Panc1 (cell line): ENCODE measurements at regions not wholly inside any gene's neighbourhood (a gene's known extent, or its start where the extent isn't known, plus 50 kb on each side); places are given as distances from the start of the nearest gene placed in this dataset.

Experiments used
- ATAC-seq: fragments of 200-7000 bp; cut with Tn5 transposase; 2 replicates; pipeline ENCODE4 v1.9.1; 2020; ENCODE audit warnings: mild to moderate bottlenecking, moderate library complexity
- BruUV-seq: library from RNA; stranded (reverse); fragments of 400-500 nt; replicated peaks from 2 replicates; lab custom pipeline; 2021; lab: Mats Ljungman, UMichigan
- CTCF ChIA-PET: fragments of 300-600 bp; sonication (Branson Sonifier 250); formaldehyde crosslinking; loops from one replicate; lab custom pipeline; 2022; ENCODE audit warnings: antibody characterized with exemption; lab: Charles Lee
- POLR2A ChIA-PET: fragments of 300-600 bp; sonication (Branson Sonifier 250); formaldehyde crosslinking; loops from one replicate; lab custom pipeline; 2022; ENCODE audit warnings: antibody characterized with exemption; lab: Charles Lee
- DNase-seq: peaks from one replicate; pipeline ENCODE4 v3.0.0-alpha.2; 2010; ENCODE audit warnings: low read depth, low spot score
- H3K27ac ChIP-seq: 2 replicates; pipeline ENCODE4 v1.5.1; 2011; ENCODE audit warnings: mild to moderate bottlenecking, low read length, inconsistent platforms
- H3K27me3 ChIP-seq: fragments of 200-500 bp; sonication (Bioruptor generic); 2 replicates; pipeline ENCODE4 v1.6.0; 2014; ENCODE audit warnings: low read length, inconsistent platforms; ENCODE audit not compliant: control insufficient read depth, insufficient read depth
- H3K36me3 ChIP-seq: fragments of 200-500 bp; sonication (Bioruptor generic); 2 replicates; pipeline ENCODE4 v1.5.1; 2014; ENCODE audit warnings: inconsistent platforms, mild to moderate bottlenecking, low read length, moderate library complexity; ENCODE audit not compliant: control insufficient read depth, insufficient read depth
- H3K4me1 ChIP-seq: 2 replicates; pipeline ENCODE4 v1.5.1; 2011; ENCODE audit warnings: inconsistent platforms, mild to moderate bottlenecking, low read length, moderate library complexity; ENCODE audit not compliant: control insufficient read depth, insufficient read depth
- H3K4me3 ChIP-seq, 2 experiments: 2 replicates each; pipeline ENCODE4 v1.5.1; 2011 to 2012; ENCODE audit warnings: low read depth in 2 of 2, low read length in 2 of 2, mild to moderate bottlenecking in 2 of 2, inconsistent platforms in 1 of 2, moderate library complexity in 1 of 2
- H3K9me3 ChIP-seq: fragments of 200-500 bp; sonication (Bioruptor generic); 2 replicates; pipeline ENCODE4 v1.5.1; 2014; ENCODE audit warnings: low read depth, mild to moderate bottlenecking, inconsistent platforms, low read length, moderate library complexity; ENCODE audit not compliant: control insufficient read depth, insufficient read depth
- POLR2AphosphoS5 ChIP-seq: IDR thresholded peaks from 2 replicates; pipeline ENCODE4 v1.6.1; 2012; ENCODE audit warnings: mild to moderate bottlenecking, low read depth, low read length, moderate library complexity
- SIN3A ChIP-seq: IDR thresholded peaks from 2 replicates; pipeline ENCODE4 v1.6.1; 2012; ENCODE audit warnings: low read depth, mild to moderate bottlenecking, low read length, moderate library complexity, borderline replicate concordance; ENCODE audit not compliant: insufficient read depth
- TCF7L2 ChIP-seq: IDR thresholded peaks from 2 replicates; pipeline ENCODE4 v1.6.1; 2011; ENCODE audit warnings: mild to moderate bottlenecking, low read depth, low read length, inconsistent platforms
- in situ Hi-C: cut with HindIII; loops from 2 replicates; pipeline ENCODE4 v1.10.0; 2016; ENCODE audit warnings: low sequenced_read_pairs, low pct_unique_long_range_greater_than_20kb
- intact Hi-C: fragments of 100-400 bp; cut with micrococcal nuclease; formaldehyde crosslinking; loops from one replicate; pipeline ENCODE4 v1.10.0; 2022; ENCODE audit not compliant: unreplicated experiment
- TF ChIP-seq, protein P1 (sequence below), 2 experiments: IDR thresholded peaks; 2 replicates each; pipeline ENCODE4 v1.6.1; 2011 to 2012; ENCODE audit warnings: low read depth in 2 of 2, control low read depth in 1 of 2, low read length in 1 of 2, mild to moderate bottlenecking in 1 of 2, moderate library complexity in 1 of 2; ENCODE audit not compliant: insufficient read depth in 1 of 2
- TF ChIP-seq, protein P2 (sequence below): fragments of 450-650 bp; IDR thresholded peaks from 2 replicates; pipeline ENCODE4 v1.5.1; 2017; ENCODE audit warnings: mild to moderate bottlenecking

DNA sequence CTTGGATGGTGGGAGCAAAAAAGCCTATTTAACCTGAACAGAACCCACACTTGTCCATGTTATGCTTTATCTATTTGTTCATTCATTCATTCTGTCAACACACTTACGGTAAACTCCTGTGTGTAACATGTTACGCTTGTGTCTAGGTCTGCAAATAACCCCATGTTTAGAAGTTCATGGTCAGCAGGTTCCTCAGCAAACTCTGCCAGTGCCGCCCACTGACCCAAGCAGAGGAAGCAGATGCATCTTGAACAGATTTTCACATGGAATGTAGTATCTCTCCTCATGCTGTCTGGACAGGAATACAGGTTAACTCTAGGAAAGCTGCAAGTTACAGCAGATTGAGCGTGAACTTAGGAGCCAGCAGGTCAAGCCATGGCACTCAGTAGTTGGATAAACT lies 213.7 kb upstream of the COPS8 start:
- TF ChIP-seq SIN3A, result no peak
- TF ChIP-seq, protein P1, sequence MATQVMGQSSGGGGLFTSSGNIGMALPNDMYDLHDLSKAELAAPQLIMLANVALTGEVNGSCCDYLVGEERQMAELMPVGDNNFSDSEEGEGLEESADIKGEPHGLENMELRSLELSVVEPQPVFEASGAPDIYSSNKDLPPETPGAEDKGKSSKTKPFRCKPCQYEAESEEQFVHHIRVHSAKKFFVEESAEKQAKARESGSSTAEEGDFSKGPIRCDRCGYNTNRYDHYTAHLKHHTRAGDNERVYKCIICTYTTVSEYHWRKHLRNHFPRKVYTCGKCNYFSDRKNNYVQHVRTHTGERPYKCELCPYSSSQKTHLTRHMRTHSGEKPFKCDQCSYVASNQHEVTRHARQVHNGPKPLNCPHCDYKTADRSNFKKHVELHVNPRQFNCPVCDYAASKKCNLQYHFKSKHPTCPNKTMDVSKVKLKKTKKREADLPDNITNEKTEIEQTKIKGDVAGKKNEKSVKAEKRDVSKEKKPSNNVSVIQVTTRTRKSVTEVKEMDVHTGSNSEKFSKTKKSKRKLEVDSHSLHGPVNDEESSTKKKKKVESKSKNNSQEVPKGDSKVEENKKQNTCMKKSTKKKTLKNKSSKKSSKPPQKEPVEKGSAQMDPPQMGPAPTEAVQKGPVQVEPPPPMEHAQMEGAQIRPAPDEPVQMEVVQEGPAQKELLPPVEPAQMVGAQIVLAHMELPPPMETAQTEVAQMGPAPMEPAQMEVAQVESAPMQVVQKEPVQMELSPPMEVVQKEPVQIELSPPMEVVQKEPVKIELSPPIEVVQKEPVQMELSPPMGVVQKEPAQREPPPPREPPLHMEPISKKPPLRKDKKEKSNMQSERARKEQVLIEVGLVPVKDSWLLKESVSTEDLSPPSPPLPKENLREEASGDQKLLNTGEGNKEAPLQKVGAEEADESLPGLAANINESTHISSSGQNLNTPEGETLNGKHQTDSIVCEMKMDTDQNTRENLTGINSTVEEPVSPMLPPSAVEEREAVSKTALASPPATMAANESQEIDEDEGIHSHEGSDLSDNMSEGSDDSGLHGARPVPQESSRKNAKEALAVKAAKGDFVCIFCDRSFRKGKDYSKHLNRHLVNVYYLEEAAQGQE (IDR thresholded peaks at IDR 0.05; ENCODE audit: insufficient read depth in 1 of 2, low read depth in 2 of 2, low read length in 1 of 2), result no peak
- TF ChIP-seq, protein P2, sequence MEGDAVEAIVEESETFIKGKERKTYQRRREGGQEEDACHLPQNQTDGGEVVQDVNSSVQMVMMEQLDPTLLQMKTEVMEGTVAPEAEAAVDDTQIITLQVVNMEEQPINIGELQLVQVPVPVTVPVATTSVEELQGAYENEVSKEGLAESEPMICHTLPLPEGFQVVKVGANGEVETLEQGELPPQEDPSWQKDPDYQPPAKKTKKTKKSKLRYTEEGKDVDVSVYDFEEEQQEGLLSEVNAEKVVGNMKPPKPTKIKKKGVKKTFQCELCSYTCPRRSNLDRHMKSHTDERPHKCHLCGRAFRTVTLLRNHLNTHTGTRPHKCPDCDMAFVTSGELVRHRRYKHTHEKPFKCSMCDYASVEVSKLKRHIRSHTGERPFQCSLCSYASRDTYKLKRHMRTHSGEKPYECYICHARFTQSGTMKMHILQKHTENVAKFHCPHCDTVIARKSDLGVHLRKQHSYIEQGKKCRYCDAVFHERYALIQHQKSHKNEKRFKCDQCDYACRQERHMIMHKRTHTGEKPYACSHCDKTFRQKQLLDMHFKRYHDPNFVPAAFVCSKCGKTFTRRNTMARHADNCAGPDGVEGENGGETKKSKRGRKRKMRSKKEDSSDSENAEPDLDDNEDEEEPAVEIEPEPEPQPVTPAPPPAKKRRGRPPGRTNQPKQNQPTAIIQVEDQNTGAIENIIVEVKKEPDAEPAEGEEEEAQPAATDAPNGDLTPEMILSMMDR, result no peak
- no peak for TF ChIP-seq POLR2AphosphoS5
- TF ChIP-seq TCF7L2, result no peak
- in situ Hi-C loops (no loop called here), intact Hi-C loops (no loop called here)
- Histone ChIP-seq H3K36me3 (no peaks in the 10 kb centered on the region), H3K27ac (no peak overlapping the region), H3K4me1 (no peaks in the 10 kb centered on the region), H3K9me3 (no peaks in the 10 kb centered on the region), H3K4me3 (no peak overlapping the region), H3K27me3 (peaks cover 2% of the 10 kb centered on the region; the same call in 1 of the 2 replicates)
- ATAC-seq, result no peak
- CTCF ChIA-PET, result no interaction called here
- POLR2A ChIA-PET, result no interaction called here
- BruUV-seq, result no TSS peak
- DNase-seq, result no peak

DNA sequence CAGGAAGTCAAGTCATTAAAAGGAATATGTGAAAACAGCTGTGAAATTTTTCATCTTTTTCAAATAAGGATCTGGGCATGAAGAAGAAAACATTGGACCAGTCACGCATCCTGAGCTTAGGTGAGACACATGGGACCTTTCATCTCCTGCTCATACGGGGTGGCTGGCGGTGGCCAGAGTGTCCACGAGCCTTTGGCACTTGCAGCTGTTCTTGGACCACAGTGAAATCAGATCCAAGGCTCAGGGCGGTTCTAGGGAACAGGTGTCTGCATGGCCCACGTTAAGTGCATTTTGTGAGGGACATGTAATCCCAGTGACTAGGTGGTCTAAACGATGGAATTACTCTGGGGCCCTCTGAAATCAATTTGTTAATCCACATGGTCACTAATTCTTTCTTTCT lies 212.7 kb upstream of the COPS8 start:
- no peak for ATAC-seq
- Histone ChIP-seq H3K27me3 (peaks cover 2% of the 10 kb centered on the region; the same call in 1 of the 2 replicates), H3K4me1 (no peaks in the 10 kb centered on the region), H3K9me3 (no peaks in the 10 kb centered on the region), H3K27ac (no peak overlapping the region), H3K36me3 (no peaks in the 10 kb centered on the region), H3K4me3 (no peak overlapping the region)
- in situ Hi-C loops, result no loop called here
- BruUV-seq, result no TSS peak
- intact Hi-C loops, result no loop called here
- no peak for TF ChIP-seq TCF7L2
- no peak for TF ChIP-seq SIN3A
- TF ChIP-seq, protein P2, result no peak
- no peak for TF ChIP-seq POLR2AphosphoS5
- TF ChIP-seq, protein P1 (IDR thresholded peaks at IDR 0.05; ENCODE audit: insufficient read depth in 1 of 2, low read depth in 2 of 2, low read length in 1 of 2), result no peak
- POLR2A ChIA-PET, result no interaction called here
- DNase-seq, result no peak
- CTCF ChIA-PET, result interaction anchor here (1.0 kb wide), 1 partner anchor 1634 kb away, joined by 3 read pairs; no protein-coding TSS in a partner anchor
